HG03280 (cell line): ENCODE measurements at regions not wholly inside any gene's neighbourhood (a gene's known extent, or its start where the extent isn't known, plus 50 kb on each side); places are given as distances from the start of the nearest gene placed in this dataset.
A peak's percentile ranks its signal among the peaks of the same experiment; 100 is the strongest.

Source experiments
- ATAC-seq: cut with Tn5 transposase; IDR thresholded peaks from one replicate; pipeline ENCODE4 v1.9.1; 2021; ENCODE audit warnings: mild to moderate bottlenecking, moderate library complexity; ENCODE audit not compliant: unreplicated experiment

GRCh38 chr2:6234702-6235101 is 542.5 kb downstream of the SOX11 start:
- no peak for ATAC-seq

- no peak for ATAC-seq
Measured at GRCh38 chr2:6236317-6236716, 544.1 kb downstream of the SOX11 start.

DNA sequence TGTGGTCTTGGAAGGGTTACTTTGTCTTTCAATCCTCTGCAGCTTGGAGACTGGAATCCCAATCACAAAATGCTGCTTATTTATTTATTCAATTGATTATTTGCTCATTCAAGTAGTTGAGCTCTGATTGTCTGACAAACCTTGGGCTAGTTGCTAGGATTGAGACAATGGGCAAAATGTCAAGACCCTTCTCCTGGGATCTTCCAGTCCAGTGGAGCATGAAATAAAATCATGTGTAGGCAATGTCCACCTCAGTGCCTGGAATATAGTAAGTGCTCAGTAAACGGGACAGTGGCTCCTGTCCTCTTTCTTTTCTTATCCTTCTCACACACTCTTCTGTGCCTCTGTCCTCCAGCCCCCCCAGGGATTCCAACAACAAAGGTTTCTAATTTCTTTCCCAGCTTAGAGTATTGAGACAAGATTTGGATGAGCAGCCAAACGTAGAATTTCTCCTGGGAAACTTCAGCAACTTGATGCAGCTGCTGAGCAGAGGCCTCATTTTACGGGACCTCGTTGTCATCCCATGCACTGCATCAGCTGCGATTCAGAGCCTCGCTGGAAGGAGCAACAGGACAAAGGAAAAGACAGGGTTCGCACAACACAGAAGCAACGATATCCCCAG is 545.0 kb downstream of the SOX11 start:
- ATAC-seq, result no peak

- no peak for ATAC-seq
Measured at GRCh38 chr2:6249557-6249956, 557.4 kb downstream of the SOX11 start.

GRCh38 chr2:6254441-6254840 is 562.3 kb downstream of the SOX11 start:
- ATAC-seq, result no peak

DNA sequence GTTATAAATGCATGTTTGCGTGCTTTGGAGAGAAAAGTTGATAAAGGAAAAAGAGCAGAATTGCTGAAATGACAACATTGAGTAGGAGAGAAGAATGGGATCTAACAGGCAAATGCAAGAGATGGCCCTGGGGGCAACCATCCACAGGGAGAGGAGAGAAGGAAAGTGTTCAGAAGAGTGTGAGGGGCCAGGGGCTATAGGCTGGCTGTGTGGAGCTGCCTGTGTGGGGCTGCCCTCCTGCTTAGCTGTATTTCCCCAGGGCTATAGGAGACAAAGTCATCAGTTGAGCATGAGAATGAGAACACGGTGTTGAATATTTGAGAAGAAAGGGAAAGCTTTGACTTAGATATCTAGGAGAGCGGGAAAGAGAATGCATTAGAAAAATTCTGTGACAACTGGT is 572.0 kb downstream of the SOX11 start:
- ATAC-seq, result no peak

GRCh38 chr2:6281524-6281923 is 584.2 kb downstream of the CMPK2 start:
- ATAC-seq, result no peak

DNA sequence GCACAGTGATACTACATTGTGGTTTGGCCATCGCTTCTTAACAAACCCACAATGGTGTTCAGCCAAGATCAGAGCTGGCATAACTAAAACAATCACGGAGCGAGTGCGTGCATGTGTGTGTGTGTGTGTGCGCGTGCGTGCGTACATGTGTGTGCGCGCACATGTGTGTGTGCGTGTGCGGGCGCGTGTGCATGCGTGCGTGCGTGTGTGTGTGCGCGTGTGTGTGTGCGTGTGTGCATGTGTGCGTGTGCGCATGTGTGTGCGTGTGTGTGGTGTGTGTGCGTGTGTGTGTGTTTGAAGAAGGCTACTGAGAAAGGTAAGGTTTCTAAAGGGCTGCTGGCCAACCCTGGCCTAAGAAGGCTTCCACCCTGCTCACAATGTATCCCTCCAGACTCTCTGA is 582.4 kb downstream of the CMPK2 start:
- ATAC-seq, result no peak

- ATAC-seq, result no peak
Measured at GRCh38 chr2:6287406-6287805, 578.3 kb downstream of the CMPK2 start.

- ATAC-seq, result no peak
Measured at GRCh38 chr2:6288791-6289190, 576.9 kb downstream of the CMPK2 start.

- no peak for ATAC-seq
Measured at GRCh38 chr2:6290217-6291015, 575.3 kb downstream of the CMPK2 start.

DNA sequence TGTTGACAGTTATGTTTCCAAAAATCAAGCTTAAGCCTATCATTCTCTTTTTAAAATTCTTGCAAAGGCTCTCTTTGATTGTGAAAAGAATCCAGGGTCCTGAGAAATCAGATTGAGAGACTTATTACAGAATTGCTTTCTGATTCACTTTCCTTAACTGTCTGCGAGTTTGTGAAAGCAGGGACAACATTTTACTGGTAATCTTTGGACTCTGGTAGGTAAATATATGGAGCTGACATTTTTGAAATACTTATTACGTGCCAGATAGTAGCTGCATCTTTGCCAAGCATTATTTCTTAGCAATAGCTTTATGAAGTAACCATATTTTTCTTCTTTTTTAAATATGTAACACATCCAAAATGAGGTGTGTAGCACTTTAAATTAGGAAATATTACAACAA is 570.9 kb downstream of the CMPK2 start:
- ATAC-seq, result no peak

DNA sequence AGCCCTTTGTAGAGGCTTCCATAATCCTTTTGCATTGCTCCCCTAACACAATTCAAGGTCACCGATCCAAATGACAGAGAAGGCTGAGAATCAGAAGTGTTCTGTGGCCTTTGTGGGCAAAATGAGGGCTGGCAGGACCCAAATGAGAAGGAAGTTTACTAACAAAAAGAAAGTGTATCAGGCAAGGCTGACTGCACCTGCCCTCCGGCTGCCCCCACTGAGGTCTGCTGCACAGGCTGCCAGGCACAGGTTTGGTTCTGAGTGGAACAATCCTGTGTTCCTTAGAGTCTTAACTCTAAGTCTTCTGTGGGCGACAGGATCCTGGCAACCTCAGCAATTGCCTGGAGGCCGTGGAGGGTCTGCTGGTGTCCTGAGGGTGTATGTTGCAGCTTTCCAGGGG is 568.5 kb downstream of the CMPK2 start:
- ATAC-seq, result no peak

DNA sequence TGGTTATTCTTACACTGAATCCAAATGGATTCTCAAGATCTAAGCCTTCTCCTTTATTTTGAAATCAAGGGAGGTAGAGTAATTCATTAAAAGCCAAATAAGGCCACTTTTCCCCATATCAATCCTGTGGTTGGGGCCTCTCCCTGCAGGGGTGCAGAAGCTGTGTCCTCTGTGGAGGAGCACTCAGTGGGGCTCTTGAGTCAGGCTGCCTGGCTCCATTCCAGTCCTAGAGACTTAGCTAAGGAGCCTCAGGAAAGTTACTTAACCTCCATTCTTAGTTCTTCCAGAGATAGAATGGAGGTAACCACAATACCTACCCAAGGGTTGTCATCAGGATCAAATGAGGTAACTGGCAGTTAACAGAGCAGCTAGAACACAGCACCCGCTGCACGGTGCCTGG is 564.3 kb downstream of the CMPK2 start:
- ATAC-seq, result no peak

DNA sequence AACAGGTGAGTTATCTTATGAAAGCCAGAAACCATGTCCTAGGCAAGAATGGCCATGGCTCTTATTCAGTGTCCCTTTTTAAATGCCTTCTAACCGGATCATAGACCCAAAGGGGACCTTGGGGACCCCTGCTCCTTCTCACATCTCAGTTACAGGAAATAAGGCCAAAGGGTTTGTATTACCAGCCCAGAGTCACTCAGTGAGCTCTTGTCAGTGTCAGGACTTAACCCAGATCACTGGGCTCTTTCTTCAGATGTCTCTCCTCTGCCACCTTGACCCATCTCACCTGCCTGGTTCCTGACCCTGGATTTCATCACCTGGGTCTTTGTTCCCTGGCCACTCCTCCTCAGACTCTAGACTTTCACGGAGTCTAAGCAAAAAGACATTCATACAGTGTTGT is 556.7 kb downstream of the CMPK2 start:
- no peak for ATAC-seq

GRCh38 chr2:6309415-6310255 is 556.1 kb downstream of the CMPK2 start:
- peak; percentile 53 for ATAC-seq

- no peak for ATAC-seq
Measured at GRCh38 chr2:6310256-6311215, 555.2 kb downstream of the CMPK2 start.

DNA sequence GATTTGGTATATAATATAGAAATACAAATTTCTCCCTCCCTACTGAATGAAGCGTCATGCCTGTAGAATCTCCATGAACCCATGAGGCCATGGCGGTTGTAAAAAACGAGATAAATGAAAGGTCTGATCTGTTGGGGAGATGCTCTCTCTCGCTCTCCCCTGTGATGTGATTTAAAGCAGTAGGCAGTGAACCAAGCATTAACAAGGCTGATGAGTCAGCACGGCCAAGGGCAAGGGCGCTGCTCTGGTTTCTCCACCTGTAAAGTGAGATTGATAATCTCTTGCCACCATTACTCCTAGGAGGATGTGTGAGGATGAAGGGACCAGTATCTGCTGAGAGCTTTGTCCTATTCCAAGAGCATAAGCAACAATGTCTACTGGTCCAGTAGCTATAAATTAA is 553.3 kb downstream of the CMPK2 start:
- ATAC-seq, result no peak

- ATAC-seq, result no peak
Measured at GRCh38 chr2:6314218-6314960, 551.3 kb downstream of the CMPK2 start.

DNA sequence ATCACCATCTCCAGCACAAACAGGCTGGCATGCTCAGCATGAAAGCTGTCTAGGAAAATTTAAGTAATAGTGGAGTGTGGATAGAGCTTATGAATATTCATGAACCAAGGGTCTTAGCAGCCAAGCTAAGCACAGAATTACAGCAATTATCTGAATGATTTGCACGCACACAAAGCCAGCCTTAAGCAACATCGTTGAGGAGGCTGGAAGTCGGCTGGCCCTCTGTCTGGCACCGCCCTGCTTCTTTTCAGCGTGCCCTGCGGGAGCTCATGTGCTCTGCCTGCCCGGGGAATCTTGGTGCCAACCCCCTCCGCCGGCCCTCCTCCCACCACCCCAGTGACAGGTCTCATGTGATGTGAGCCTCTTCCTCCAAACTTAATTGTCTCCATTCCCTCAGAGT is 540.1 kb downstream of the CMPK2 start:
- ATAC-seq, result no peak
